Kidney epithelial cell (primary cell): ENCODE measurements at regions not wholly inside any gene's neighbourhood (a gene's known extent, or its start where the extent isn't known, plus 50 kb on each side); places are given as distances from the start of the nearest gene placed in this dataset.

ENCODE experiments used
- DNase-seq: peaks from one replicate; pipeline ENCODE4 v3.0.0-alpha.2; 2010; ENCODE audit warnings: low read depth
- H3K27me3 ChIP-seq: 2 replicates; pipeline ENCODE4 v1.6.0; 2011; ENCODE audit warnings: low read length; ENCODE audit not compliant: control insufficient read depth, insufficient read depth
- H3K36me3 ChIP-seq: 2 replicates; pipeline ENCODE4 v1.5.1; 2011; ENCODE audit warnings: low read length; ENCODE audit not compliant: control insufficient read depth, insufficient read depth
- H3K4me3 ChIP-seq: 2 replicates; pipeline ENCODE4 v1.5.1; 2011; ENCODE audit warnings: low read depth, mild to moderate bottlenecking, control low read depth, low read length
- CTCF ChIP-seq: IDR thresholded peaks from 2 replicates; pipeline ENCODE4 v1.5.1; 2011; ENCODE audit warnings: mild to moderate bottlenecking, moderate library complexity, low read length, control low read depth, inconsistent platforms; ENCODE audit not compliant: insufficient read depth, poor library complexity, severe bottlenecking

DNA sequence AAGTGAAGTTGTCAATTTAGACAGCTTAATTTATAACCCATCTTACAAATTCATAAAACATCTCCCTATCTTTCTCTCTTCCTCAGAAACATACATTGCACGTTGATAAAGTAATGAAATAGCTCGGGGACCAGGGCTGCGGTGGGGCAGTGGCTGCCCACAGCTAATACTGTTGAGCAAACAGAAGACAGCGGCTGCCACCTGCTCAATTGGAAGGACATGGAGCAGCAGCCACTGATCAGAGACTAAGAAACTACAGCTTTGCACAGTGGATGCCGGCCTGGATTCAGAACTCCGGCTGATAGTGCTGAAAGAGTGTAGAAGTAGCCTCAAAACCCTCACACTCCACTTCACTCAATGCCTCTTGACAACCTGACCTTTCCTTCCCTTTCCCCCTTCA, 157.9 kb upstream of the PDE10A start:
- DNase-seq = no peak
- TF ChIP-seq CTCF = no peak
- Histone ChIP-seq H3K36me3 (no peaks in the 10 kb centered on the region), H3K4me3 (no peak overlapping the region), H3K27me3 (peaks cover 7% of the 10 kb centered on the region)

- no peak for TF ChIP-seq CTCF
- DNase-seq = no peak
- no peaks in the 10 kb centered on the region for H3K36me3 ChIP-seq
- H3K4me3 ChIP-seq = no peak overlapping the region
- peaks cover 7% of the 10 kb centered on the region for H3K27me3 ChIP-seq
Measured at GRCh38 chr6:165820407-165820806, 157.4 kb upstream of the PDE10A start.

GRCh38 chr6:165819394-165819793, 156.4 kb upstream of the PDE10A start:
- peaks cover 7% of the 10 kb centered on the region for H3K27me3 ChIP-seq
- H3K4me3 ChIP-seq = no peak overlapping the region
- DNase-seq = no peak
- no peaks in the 10 kb centered on the region for H3K36me3 ChIP-seq
- no peak for TF ChIP-seq CTCF

DNA sequence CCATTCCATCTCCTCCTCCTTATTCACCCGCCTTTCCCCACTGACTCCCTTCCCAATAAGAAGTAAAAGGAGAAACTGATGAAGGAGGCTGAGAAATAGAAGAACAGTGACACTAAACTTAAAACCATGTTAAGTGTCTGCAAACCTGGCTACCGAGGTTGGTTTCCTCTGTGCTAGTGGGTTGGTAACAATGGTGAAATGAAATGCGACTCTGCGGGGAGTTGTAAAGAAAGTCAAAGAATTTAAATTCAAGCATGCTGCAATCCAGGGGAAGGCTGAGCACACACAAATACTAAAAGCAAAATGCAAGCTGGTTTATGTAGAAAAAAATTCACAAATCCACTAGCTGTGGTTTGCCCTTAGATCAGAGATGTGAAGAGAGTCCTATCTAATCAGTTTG, 155.2 kb upstream of the PDE10A start:
- no peak for TF ChIP-seq CTCF
- Histone ChIP-seq H3K36me3 (no peaks in the 10 kb centered on the region), H3K27me3 (peaks cover 7% of the 10 kb centered on the region), H3K4me3 (no peak overlapping the region)
- no peak for DNase-seq

GRCh38 chr6:165817771-165818170, 154.7 kb upstream of the PDE10A start:
- Histone ChIP-seq H3K36me3 (no peaks in the 10 kb centered on the region), H3K4me3 (no peak overlapping the region), H3K27me3 (peaks cover 7% of the 10 kb centered on the region)
- TF ChIP-seq CTCF = no peak
- no peak for DNase-seq

DNA sequence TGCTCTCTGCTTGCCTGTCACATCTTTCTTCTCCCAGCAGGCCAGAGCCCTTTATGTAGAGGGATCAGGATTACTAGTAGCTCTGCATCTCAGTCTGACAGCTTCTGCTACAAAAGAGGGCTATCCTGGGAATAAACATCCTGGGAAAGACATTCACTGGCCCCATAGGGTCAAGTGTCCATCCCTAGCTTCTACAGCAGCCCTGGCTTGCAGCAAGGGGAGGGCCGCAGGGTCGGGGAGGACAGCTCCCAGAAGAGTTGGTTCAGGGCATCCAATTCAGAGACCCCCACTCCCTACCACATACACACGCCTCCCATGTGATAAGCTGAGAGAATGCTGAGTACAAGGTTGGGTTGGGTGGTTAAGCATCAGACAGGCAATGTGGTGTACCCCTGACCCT, 154.1 kb upstream of the PDE10A start:
- no peak for DNase-seq
- Histone ChIP-seq H3K36me3 (no peaks in the 10 kb centered on the region), H3K4me3 (no peak overlapping the region), H3K27me3 (peaks cover 7% of the 10 kb centered on the region)
- TF ChIP-seq CTCF = no peak
